DOHH2 (cell line): ENCODE measurements at regions not wholly inside any gene's neighbourhood (a gene's known extent, or its start where the extent isn't known, plus 50 kb on each side); places are given as distances from the start of the nearest gene placed in this dataset.

Source experiments
- CTCF ChIP-seq: fragments of 200-600 bp; sonication (generic); IDR thresholded peaks from one replicate; pipeline ENCODE4 v1.5.1; 2014; ENCODE audit warnings: antibody characterized with exemption, mild to moderate bottlenecking, low read depth, low read length; ENCODE audit not compliant: poor library complexity, severe bottlenecking
- EZH2phosphoT487 ChIP-seq: fragments of 200-600 bp; sonication (generic); IDR thresholded peaks from 2 replicates; pipeline ENCODE4 v1.6.1; 2017; ENCODE audit warnings: borderline replicate concordance, mild to moderate bottlenecking, antibody characterized with exemption, low read length, moderate library complexity, mixed read lengths

- TF ChIP-seq CTCF (no peak), EZH2phosphoT487 (no peak)
Measured at GRCh38 chr15:72961346-72961745, 90.9 kb upstream of the NEO1 start.
